ENCODE measurements at regions not wholly inside any gene's neighbourhood (a gene's known extent, or its start where the extent isn't known, plus 50 kb on each side); places are given as distances from the start of the nearest gene placed in this dataset.
A peak's percentile ranks its signal among the peaks of the same experiment; 100 is the strongest.
"Not testable (repeated sequence)": the region's sequence is repeated elsewhere in the genome, so short reads cannot be mapped to it uniquely, and the experiment has no call there.

GRCh38 chr2:114108824-114109416, 219.0 kb downstream of the ACTR3 start:
- DNase-seq, result no peak
- H3K27me3 ChIP-seq, result no peaks in the 10 kb centered on the region; the same call in 1 of the 2 replicates
- peaks cover 5% of the 10 kb centered on the region; the same call in 1 of the 2 replicates for H3K9me3 ChIP-seq
- no peak overlapping the region for H3K4me3 ChIP-seq
- no peaks in the 10 kb centered on the region for H3K36me3 ChIP-seq

GRCh38 chr2:114111329-114111728, 221.4 kb downstream of the ACTR3 start:
- no peaks in the 10 kb centered on the region for H3K9me3 ChIP-seq
- no peaks in the 10 kb centered on the region for H3K36me3 ChIP-seq
- no peak overlapping the region for H3K4me3 ChIP-seq
- DNase-seq, result no peak
- H3K27me3 ChIP-seq, result no peaks in the 10 kb centered on the region

GRCh38 chr2:114113518-114113917, 223.6 kb downstream of the ACTR3 start:
- Histone ChIP-seq H3K36me3 (no peaks in the 10 kb centered on the region), H3K9me3 (no peaks in the 10 kb centered on the region), H3K4me3 (no peak overlapping the region), H3K27me3 (no peaks in the 10 kb centered on the region)
- no peak for DNase-seq

- Histone ChIP-seq H3K9me3 (no peaks in the 10 kb centered on the region), H3K36me3 (no peaks in the 10 kb centered on the region), H3K4me3 (no peak overlapping the region), H3K27me3 (no peaks in the 10 kb centered on the region)
- no peak for DNase-seq
Measured at GRCh38 chr2:114118088-114118487, 228.2 kb downstream of the ACTR3 start.

GRCh38 chr2:114119862-114120261, 230.0 kb downstream of the ACTR3 start:
- Histone ChIP-seq H3K9me3 (no peaks in the 10 kb centered on the region), H3K27me3 (no peaks in the 10 kb centered on the region), H3K4me3 (no peak overlapping the region), H3K36me3 (no peaks in the 10 kb centered on the region)
- peak; percentile 74 for DNase-seq

DNA sequence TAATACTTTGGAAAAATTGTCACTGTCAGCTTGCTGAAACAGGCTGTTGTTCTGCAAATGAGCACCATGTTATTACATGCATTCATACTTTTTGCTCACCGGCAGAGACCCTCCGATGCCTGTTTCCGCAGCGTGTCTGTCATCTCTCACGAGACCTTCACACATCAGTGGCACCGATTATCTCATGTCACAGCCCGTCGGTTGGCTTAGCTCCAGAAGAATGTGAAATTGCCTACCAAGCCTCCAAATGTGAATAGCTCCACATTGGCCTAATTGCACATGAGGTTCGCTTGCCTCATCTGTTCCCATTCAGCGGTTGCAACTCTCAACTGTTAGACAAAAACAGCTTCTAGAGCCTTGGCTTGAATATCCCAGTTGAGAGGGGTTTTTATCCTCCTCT, 233.0 kb downstream of the ACTR3 start:
- H3K9me3 ChIP-seq, result no peaks in the 10 kb centered on the region
- no peak for DNase-seq
- H3K4me3 ChIP-seq, result no peak overlapping the region
- no peaks in the 10 kb centered on the region for H3K36me3 ChIP-seq
- no peaks in the 10 kb centered on the region for H3K27me3 ChIP-seq

DNA sequence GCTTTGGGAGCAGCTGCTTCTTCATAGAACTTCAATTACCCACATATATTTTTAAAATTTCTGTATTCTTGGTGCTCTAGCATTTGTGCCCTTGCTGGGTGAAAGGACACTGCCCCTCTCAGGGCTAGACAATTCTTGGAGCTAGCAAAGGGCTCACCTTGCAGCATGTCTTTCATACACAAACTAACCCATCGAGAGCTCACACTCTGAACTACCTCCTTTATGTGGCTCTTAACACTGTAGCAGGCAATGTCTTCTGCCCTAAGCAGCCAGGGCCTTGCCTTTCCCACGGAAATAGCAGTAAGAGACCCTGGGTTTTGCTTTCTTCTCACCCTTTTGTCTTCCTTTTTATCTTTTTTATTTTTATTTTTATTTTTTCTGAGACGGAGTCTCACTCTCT, 234.0 kb downstream of the ACTR3 start:
- Histone ChIP-seq H3K27me3 (no peaks in the 10 kb centered on the region), H3K4me3 (no peak overlapping the region), H3K36me3 (no peaks in the 10 kb centered on the region), H3K9me3 (no peaks in the 10 kb centered on the region)
- no peak for DNase-seq

DNA sequence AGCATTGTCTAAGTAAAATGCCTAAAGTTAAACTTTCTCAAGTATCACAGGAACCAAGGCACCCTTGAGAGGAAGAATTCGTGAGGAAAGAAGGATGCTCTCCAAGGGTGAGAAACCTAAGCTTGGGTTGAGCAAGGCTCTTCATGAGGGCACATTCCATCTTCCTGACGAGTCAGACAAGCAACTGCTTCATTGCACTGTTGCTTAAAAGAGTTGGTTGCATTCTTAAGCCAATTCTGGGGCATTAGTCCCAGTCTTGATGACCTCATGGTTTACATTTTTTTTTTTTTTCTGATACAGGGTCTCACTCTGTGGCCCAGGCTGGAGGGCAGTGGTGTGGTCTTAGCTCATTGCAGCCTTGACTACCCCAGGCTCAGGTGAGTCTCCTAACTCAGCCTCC, 237.5 kb downstream of the ACTR3 start:
- peak; percentile 57 for DNase-seq
- H3K4me3 ChIP-seq, result no peak overlapping the region
- no peaks in the 10 kb centered on the region for H3K27me3 ChIP-seq

GRCh38 chr2:114128263-114128662, 238.4 kb downstream of the ACTR3 start:
- Histone ChIP-seq H3K4me3 (no peak overlapping the region), H3K36me3 (no peaks in the 10 kb centered on the region), H3K27me3 (no peaks in the 10 kb centered on the region), H3K9me3 (no peaks in the 10 kb centered on the region)
- no peak for DNase-seq

More for the DNA sequence above, 237.5 kb downstream of the ACTR3 start:
- Histone ChIP-seq H3K9me3 (no peaks in the 10 kb centered on the region), H3K36me3 (no peaks in the 10 kb centered on the region)

GRCh38 chr2:114128725-114129124, 238.8 kb downstream of the ACTR3 start:
- H3K9me3 ChIP-seq, result no peaks in the 10 kb centered on the region
- H3K4me3 ChIP-seq, result no peak overlapping the region
- no peak for DNase-seq
- H3K27me3 ChIP-seq, result no peaks in the 10 kb centered on the region
- H3K36me3 ChIP-seq, result no peaks in the 10 kb centered on the region

DNA sequence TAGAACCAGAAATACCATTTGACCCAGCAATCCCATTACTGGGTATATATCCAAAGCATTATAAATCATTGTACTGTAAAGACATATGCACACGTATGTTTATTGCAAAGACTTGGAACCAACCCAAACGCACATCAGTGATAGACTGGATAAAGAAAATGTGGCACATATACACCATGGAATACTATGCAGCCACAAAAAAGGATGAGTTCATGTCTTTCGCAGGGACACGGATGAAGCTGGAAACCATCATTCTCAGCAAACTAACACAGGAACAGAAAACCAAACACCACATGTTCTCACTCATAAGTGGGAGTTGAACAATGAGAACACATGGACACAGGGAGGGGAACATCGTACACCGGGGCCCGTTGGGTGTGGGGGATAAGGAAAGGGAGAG, 242.2 kb downstream of the ACTR3 start:
- not testable (repeated sequence) for H3K9me3 ChIP-seq, H3K27me3 ChIP-seq, H3K4me3 ChIP-seq, DNase-seq, H3K36me3 ChIP-seq

DNA sequence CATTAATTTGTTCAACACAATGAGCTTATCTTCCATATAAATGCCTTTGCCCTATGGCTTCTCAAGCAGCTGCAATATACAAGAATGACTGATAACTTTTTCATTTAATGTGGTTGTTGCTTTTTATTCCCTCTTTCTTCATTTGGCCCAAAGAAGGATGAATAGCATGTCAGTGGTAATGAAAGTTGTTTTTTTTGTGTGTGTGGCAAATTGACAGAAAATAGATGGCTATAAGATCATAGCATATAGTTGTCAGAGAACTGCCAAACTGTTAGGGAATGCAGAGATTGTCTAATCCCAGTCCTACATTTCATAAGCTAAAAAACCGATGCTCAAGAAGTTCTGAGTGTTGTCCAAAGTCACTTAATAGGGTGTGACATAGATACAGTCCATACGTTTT, 244.3 kb downstream of the ACTR3 start:
- Histone ChIP-seq H3K36me3 (no peaks in the 10 kb centered on the region), H3K9me3 (no peaks in the 10 kb centered on the region), H3K27me3 (no peaks in the 10 kb centered on the region), H3K4me3 (no peak overlapping the region)
- DNase-seq, result no peak

DNA sequence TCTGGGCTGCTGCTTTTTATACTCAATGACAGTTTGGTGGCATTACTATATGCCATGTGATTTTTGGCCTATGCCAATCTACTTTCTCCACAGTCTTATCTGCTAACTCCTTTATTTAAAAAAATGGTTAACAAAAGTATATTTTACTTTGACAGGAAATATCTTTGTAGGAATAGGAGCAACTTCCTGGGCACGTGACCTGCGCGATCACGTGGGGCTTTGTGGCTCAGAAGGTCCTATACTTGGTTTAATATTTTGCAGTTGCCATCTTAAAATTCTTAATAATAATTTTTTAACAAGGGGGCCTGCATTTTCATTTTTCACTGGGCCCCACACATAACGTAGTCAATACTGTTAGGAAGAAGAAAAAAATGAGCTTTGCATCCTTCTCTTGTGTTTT, 249.7 kb downstream of the ACTR3 start:
- no peak overlapping the region for H3K4me3 ChIP-seq
- no peak for DNase-seq
- no peaks in the 10 kb centered on the region for H3K27me3 ChIP-seq
- no peaks in the 10 kb centered on the region for H3K36me3 ChIP-seq
- H3K9me3 ChIP-seq, result no peaks in the 10 kb centered on the region

- Histone ChIP-seq H3K4me3 (no peak overlapping the region), H3K36me3 (no peaks in the 10 kb centered on the region), H3K9me3 (no peaks in the 10 kb centered on the region), H3K27me3 (no peaks in the 10 kb centered on the region)
- no peak for DNase-seq
Measured at GRCh38 chr2:114156366-114157056, 266.6 kb downstream of the ACTR3 start.

- DNase-seq, result no peak
- Histone ChIP-seq H3K27me3 (no peaks in the 10 kb centered on the region), H3K36me3 (no peaks in the 10 kb centered on the region), H3K9me3 (no peaks in the 10 kb centered on the region), H3K4me3 (no peak overlapping the region)
Measured at GRCh38 chr2:114157057-114157385, 267.1 kb downstream of the ACTR3 start.

GRCh38 chr2:114160263-114160981, 270.5 kb downstream of the ACTR3 start:
- peak; percentile 3 for DNase-seq
- no peaks in the 10 kb centered on the region for H3K36me3 ChIP-seq

DNA sequence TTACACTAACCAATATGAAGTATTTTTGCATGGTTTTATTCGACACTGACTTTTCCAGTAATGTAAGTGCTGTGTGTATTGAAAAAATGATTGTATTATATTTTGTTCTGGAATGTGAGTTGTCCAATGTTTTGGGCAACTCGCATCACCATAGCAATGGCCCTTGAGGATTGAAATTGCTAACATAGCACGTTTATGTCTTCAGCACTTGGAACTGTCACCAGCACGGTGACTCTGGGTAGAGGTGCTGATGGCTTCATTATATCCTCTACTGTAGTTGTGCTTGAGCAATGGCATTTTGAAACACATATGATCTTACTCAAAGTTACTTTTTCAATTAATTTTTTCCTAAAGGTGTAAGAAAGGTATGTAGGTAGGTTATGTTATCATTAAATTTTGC, 271.5 kb downstream of the ACTR3 start:
- Histone ChIP-seq H3K36me3 (no peaks in the 10 kb centered on the region), H3K9me3 (no peaks in the 10 kb centered on the region), H3K27me3 (no peaks in the 10 kb centered on the region), H3K4me3 (no peak overlapping the region)
- no peak for DNase-seq

More at GRCh38 chr2:114160263-114160981, 270.5 kb downstream of the ACTR3 start:
- Histone ChIP-seq H3K27me3 (no peaks in the 10 kb centered on the region), H3K9me3 (no peaks in the 10 kb centered on the region), H3K4me3 (no peak overlapping the region)

- H3K4me3 ChIP-seq, result no peak overlapping the region
- no peak for DNase-seq
- H3K27me3 ChIP-seq, result no peaks in the 10 kb centered on the region
- H3K9me3 ChIP-seq, result no peaks in the 10 kb centered on the region
- no peaks in the 10 kb centered on the region for H3K36me3 ChIP-seq
Measured at GRCh38 chr2:114167799-114168198, 274.6 kb upstream of the DPP10 start.

Measured in MG63 (cell line).